ENCODE measurements at regions not wholly inside any gene's neighbourhood (a gene's known extent, or its start where the extent isn't known, plus 50 kb on each side); places are given as distances from the start of the nearest gene placed in this dataset.

DNA sequence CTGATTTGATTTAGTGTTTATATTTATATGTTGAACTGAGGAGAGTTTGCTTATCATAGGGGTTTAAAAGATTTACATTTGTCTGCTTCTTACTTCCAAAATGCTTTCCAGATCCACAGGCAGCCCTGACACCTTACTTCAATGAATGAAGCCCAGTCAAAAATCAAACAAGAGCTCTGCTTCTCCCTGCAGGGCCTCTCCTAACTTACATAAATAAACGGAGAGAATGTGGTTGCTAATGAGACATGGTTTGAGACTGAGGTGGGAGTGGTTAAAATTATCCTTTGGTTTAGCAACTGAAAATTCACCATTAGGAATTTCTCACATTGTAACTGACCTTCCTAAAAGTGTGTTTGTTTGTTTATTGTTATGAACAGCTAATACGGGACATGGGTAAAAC lies 612.3 kb upstream of the FANCL start:
- no peaks in the 10 kb centered on the region for H3K27me3 Mint-ChIP-seq (ENCODE audit: low read depth)
- H3K9me3 Mint-ChIP-seq = peaks cover 8% of the 10 kb centered on the region
- H3K4me3 Mint-ChIP-seq = no peak overlapping the region
- TF ChIP-seq, protein P1, sequence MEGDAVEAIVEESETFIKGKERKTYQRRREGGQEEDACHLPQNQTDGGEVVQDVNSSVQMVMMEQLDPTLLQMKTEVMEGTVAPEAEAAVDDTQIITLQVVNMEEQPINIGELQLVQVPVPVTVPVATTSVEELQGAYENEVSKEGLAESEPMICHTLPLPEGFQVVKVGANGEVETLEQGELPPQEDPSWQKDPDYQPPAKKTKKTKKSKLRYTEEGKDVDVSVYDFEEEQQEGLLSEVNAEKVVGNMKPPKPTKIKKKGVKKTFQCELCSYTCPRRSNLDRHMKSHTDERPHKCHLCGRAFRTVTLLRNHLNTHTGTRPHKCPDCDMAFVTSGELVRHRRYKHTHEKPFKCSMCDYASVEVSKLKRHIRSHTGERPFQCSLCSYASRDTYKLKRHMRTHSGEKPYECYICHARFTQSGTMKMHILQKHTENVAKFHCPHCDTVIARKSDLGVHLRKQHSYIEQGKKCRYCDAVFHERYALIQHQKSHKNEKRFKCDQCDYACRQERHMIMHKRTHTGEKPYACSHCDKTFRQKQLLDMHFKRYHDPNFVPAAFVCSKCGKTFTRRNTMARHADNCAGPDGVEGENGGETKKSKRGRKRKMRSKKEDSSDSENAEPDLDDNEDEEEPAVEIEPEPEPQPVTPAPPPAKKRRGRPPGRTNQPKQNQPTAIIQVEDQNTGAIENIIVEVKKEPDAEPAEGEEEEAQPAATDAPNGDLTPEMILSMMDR (IDR thresholded peaks at IDR 0.05; ENCODE audit: unreplicated experiment in 3 of 3) = no peak
- H3K36me3 Mint-ChIP-seq (ENCODE audit: low read depth) = peaks cover 4% of the 10 kb centered on the region
- H3K4me1 Mint-ChIP-seq = no peaks in the 10 kb centered on the region
- no peak overlapping the region for H3K27ac Mint-ChIP-seq

DNA sequence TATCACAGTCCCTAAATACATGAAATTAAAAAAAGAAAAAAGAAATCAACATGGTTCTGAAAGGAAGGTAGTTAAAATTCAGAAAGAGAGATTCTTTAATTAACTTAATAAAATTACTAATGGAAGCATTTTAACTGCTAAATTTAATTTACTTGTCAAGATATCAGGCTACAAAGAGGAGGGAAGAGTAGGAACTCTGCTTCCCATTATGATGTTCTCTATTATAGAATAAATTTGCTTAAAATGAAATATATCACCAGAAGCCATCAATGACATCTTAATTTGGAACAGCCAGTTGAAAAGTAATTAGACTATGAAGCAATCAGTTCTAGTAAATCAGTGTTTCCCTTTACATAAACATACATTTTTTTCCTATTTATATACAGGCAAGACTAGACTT lies 611.8 kb upstream of the FANCL start:
- H3K9me3 Mint-ChIP-seq = peaks cover 8% of the 10 kb centered on the region
- no peaks in the 10 kb centered on the region for H3K4me1 Mint-ChIP-seq
- no peak overlapping the region for H3K27ac Mint-ChIP-seq
- H3K36me3 Mint-ChIP-seq (ENCODE audit: low read depth) = peaks cover 4% of the 10 kb centered on the region
- H3K4me3 Mint-ChIP-seq = no peak overlapping the region
- TF ChIP-seq, protein P1 (IDR thresholded peaks at IDR 0.05; ENCODE audit: unreplicated experiment in 3 of 3) = no peak
- no peaks in the 10 kb centered on the region for H3K27me3 Mint-ChIP-seq (ENCODE audit: low read depth)

DNA sequence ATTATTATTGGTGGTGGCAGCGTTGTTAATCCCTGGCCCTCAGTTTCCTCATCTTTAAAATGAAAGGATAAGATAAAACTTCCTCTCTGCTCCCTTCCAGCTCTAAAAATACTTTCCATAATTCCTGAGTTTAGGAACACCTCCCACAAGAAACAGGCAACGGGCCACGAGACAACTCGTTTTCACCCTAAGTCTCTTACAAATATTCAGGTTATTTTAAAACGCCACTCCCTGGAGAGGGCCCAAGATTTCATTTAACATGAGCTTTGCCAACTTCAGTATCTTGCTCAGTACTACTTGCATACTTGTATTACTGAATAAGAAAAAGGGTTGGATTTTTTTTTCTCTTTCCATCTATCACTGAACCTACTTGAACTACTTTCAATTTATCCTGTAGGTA lies 611.1 kb upstream of the FANCL start:
- TF ChIP-seq, protein P1 (IDR thresholded peaks at IDR 0.05; ENCODE audit: unreplicated experiment in 3 of 3) = no peak
- Mint-ChIP-seq H3K27ac (no peak overlapping the region), H3K36me3 (ENCODE audit: low read depth) (peaks cover 4% of the 10 kb centered on the region), H3K9me3 (peaks cover 8% of the 10 kb centered on the region), H3K4me3 (no peak overlapping the region), H3K4me1 (no peaks in the 10 kb centered on the region), H3K27me3 (ENCODE audit: low read depth) (no peaks in the 10 kb centered on the region)

DNA sequence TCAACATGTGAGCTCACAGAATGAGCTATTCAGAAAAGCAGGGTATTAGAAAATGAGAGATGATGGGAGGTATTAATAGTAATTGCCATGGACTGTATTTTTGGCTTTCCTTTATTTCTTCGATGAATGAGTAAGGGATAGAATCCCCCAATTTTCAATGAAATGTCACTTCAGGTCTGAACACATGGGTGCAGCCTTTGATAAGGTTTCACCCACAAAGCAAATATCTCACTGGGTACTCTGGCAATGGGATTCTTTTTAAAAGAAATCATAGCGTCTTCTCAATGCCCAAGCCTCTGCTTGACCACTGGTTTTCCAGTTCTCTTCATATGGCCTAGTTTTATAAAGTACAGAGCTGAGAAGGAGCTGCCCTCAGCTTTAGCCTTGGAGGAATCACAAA lies 610.5 kb upstream of the FANCL start:
- Mint-ChIP-seq H3K27me3 (ENCODE audit: low read depth) (no peaks in the 10 kb centered on the region), H3K4me1 (no peaks in the 10 kb centered on the region), H3K36me3 (ENCODE audit: low read depth) (no peaks in the 10 kb centered on the region), H3K4me3 (no peak overlapping the region), H3K27ac (no peak overlapping the region), H3K9me3 (peaks cover 4% of the 10 kb centered on the region)
- TF ChIP-seq, protein P1 (IDR thresholded peaks at IDR 0.05; ENCODE audit: unreplicated experiment in 3 of 3) = no peak

DNA sequence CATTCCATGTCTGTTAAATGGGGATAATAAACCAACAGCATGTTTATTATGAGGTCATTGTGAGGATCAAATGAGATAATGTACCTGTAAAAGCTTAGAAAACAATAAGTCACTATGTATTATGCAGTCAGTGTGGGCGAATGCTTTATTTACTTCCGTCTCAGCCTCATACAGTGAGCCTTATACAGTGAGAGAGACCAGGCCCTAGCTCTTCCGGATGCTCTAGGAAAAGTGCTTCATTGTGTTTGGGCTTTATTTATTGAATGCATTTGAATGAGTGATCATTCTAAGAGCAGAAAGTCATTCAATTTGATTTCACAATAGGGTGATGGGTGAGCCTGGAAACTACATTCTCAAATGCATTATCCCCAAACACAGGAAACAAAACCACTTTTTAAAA lies 603.9 kb upstream of the FANCL start:
- Mint-ChIP-seq H3K36me3 (ENCODE audit: low read depth) (no peaks in the 10 kb centered on the region), H3K27me3 (ENCODE audit: low read depth) (no peaks in the 10 kb centered on the region), H3K9me3 (no peaks in the 10 kb centered on the region), H3K4me3 (no peak overlapping the region), H3K4me1 (no peaks in the 10 kb centered on the region), H3K27ac (no peak overlapping the region)
- TF ChIP-seq, protein P1 (IDR thresholded peaks at IDR 0.05; ENCODE audit: unreplicated experiment in 3 of 3) = no peak

DNA sequence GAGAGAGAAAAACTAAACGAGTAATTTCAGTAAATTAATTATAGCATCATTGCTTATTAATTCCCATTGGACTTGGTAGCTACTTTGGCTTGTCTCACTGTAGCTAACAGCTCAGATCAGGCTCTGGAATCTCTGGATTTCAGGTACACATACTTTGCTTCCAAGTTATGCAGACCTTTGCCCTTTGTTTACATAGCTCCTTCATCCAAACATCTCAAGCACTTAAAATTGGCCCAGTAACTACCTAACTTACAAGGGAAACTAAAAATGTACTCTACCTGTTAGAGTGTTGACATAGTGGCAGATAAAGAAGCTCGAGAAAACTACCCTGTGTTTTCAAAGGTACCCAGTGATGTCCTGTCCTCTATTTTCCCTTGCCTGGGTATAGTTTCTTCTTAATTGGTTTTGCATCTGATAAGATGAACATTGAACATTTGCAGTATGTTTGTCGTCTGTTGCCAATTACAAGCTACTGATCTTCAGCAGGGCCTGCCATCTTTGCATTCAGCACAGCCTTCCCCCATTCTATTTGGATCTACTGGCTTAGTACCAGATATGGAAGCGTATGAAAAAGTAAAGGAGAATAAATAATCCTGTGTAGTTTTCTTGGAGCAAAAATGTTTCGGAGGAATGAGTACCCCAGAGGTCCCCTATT lies 601.5 kb upstream of the FANCL start:
- Mint-ChIP-seq H3K4me3 (no peak overlapping the region), H3K27ac (no peak overlapping the region), H3K4me1 (no peaks in the 10 kb centered on the region), H3K36me3 (ENCODE audit: low read depth) (no peaks in the 10 kb centered on the region), H3K27me3 (ENCODE audit: low read depth) (no peaks in the 10 kb centered on the region), H3K9me3 (no peaks in the 10 kb centered on the region)
- TF ChIP-seq, protein P1 (IDR thresholded peaks at IDR 0.05; ENCODE audit: unreplicated experiment in 3 of 3) = no peak

Measured in nephron (organoid).